ENCODE measurements at regions not wholly inside any gene's neighbourhood (a gene's known extent, or its start where the extent isn't known, plus 50 kb on each side); places are given as distances from the start of the nearest gene placed in this dataset.
"Not testable (repeated sequence)": the region's sequence is repeated elsewhere in the genome, so short reads cannot be mapped to it uniquely, and the experiment has no call there.

GRCh38 chr9:129413537-129414376 is 207.1 kb downstream of the C9orf50 start:
- H3K27ac ChIP-seq (ENCODE audit: low read depth, low read length): peak overlapping the region; percentile 98
- no peaks in the 10 kb centered on the region for H3K9me3 ChIP-seq (ENCODE audit: insufficient read depth, low read depth, low read length)
- WGBS: 2% methylated on average over 83 of the region's 84 CpGs
- H3K4me3 ChIP-seq (ENCODE audit: low read length): peak overlapping the region; percentile 57
- no peaks in the 10 kb centered on the region for H3K27me3 ChIP-seq (ENCODE audit: insufficient read depth, low read length)
- H3K36me3 ChIP-seq (ENCODE audit: insufficient read depth, low read length): no peaks in the 10 kb centered on the region
- peaks cover 25% of the 10 kb centered on the region for H3K4me1 ChIP-seq (ENCODE audit: insufficient read depth, low read length)
- peak overlapping the region; percentile 96 for H3K9ac ChIP-seq (ENCODE audit: low read depth, low read length)

- Histone ChIP-seq H3K27ac (ENCODE audit: low read depth, low read length) (peak overlapping the region; percentile 89), H3K27me3 (ENCODE audit: insufficient read depth, low read length) (no peaks in the 10 kb centered on the region), H3K4me1 (ENCODE audit: insufficient read depth, low read length) (peaks cover 25% of the 10 kb centered on the region), H3K36me3 (ENCODE audit: insufficient read depth, low read length) (no peaks in the 10 kb centered on the region), H3K9me3 (ENCODE audit: insufficient read depth, low read depth, low read length) (no peaks in the 10 kb centered on the region), H3K9ac (ENCODE audit: low read depth, low read length) (peak overlapping the region; percentile 23), H3K4me3 (ENCODE audit: low read length) (peak overlapping the region; percentile 57)
- 4% methylated on average over 48 of the region's 49 CpGs for WGBS
Measured at GRCh38 chr9:129412814-129413536, 207.9 kb downstream of the C9orf50 start.

GRCh38 chr9:129412176-129412813 is 208.6 kb downstream of the C9orf50 start:
- not testable (repeated sequence) for H3K9ac ChIP-seq (ENCODE audit: low read depth, low read length); H3K36me3 ChIP-seq (ENCODE audit: insufficient read depth, low read length); H3K4me3 ChIP-seq (ENCODE audit: low read length); H3K9me3 ChIP-seq (ENCODE audit: insufficient read depth, low read depth, low read length); H3K27me3 ChIP-seq (ENCODE audit: insufficient read depth, low read length)
- 92% methylated on average over 11 of the region's 11 CpGs for whole genome bisulfite sequencing
- Histone ChIP-seq H3K4me1 (ENCODE audit: insufficient read depth, low read length) (peaks cover 25% of the 10 kb centered on the region), H3K27ac (ENCODE audit: low read depth, low read length) (peak overlapping the region; percentile 89; the same call in 1 of the 2 replicates)

GRCh38 chr9:129411501-129412175 is 209.3 kb downstream of the C9orf50 start:
- WGBS: 93% methylated on average over 18 of the region's 19 CpGs
- Histone ChIP-seq H3K9ac (ENCODE audit: low read depth, low read length) (no peak overlapping the region), H3K9me3 (ENCODE audit: insufficient read depth, low read depth, low read length) (no peaks in the 10 kb centered on the region), H3K4me3 (ENCODE audit: low read length) (no peak overlapping the region), H3K27ac (ENCODE audit: low read depth, low read length) (no peak overlapping the region), H3K4me1 (ENCODE audit: insufficient read depth, low read length) (peaks cover 24% of the 10 kb centered on the region), H3K36me3 (ENCODE audit: insufficient read depth, low read length) (no peaks in the 10 kb centered on the region), H3K27me3 (ENCODE audit: insufficient read depth, low read length) (no peaks in the 10 kb centered on the region)

GRCh38 chr9:129410226-129410625 is 210.7 kb downstream of the C9orf50 start:
- Histone ChIP-seq H3K4me3 (ENCODE audit: low read length) (no peak overlapping the region), H3K9me3 (ENCODE audit: insufficient read depth, low read depth, low read length) (no peaks in the 10 kb centered on the region), H3K27me3 (ENCODE audit: insufficient read depth, low read length) (no peaks in the 10 kb centered on the region), H3K27ac (ENCODE audit: low read depth, low read length) (no peak overlapping the region), H3K9ac (ENCODE audit: low read depth, low read length) (no peak overlapping the region), H3K4me1 (ENCODE audit: insufficient read depth, low read length) (peaks cover 23% of the 10 kb centered on the region), H3K36me3 (ENCODE audit: insufficient read depth, low read length) (no peaks in the 10 kb centered on the region)
- WGBS: 71% methylated on average over 3 of the region's 4 CpGs

- H3K27me3 ChIP-seq (ENCODE audit: insufficient read depth, low read length): no peaks in the 10 kb centered on the region
- no peaks in the 10 kb centered on the region for H3K9me3 ChIP-seq (ENCODE audit: insufficient read depth, low read depth, low read length)
- H3K27ac ChIP-seq (ENCODE audit: low read depth, low read length): no peak overlapping the region
- 90% methylated on average over 17 of the region's 17 CpGs for WGBS
- H3K4me1 ChIP-seq (ENCODE audit: insufficient read depth, low read length): peaks cover 11% of the 10 kb centered on the region; the same call in 1 of the 2 replicates
- no peak overlapping the region for H3K9ac ChIP-seq (ENCODE audit: low read depth, low read length)
- no peak overlapping the region for H3K4me3 ChIP-seq (ENCODE audit: low read length)
- no peaks in the 10 kb centered on the region for H3K36me3 ChIP-seq (ENCODE audit: insufficient read depth, low read length)
Measured at GRCh38 chr9:129408535-129409215, 212.2 kb downstream of the C9orf50 start.

GRCh38 chr9:129407905-129408452 is 212.9 kb downstream of the C9orf50 start:
- Histone ChIP-seq H3K9ac (ENCODE audit: low read depth, low read length) (no peak overlapping the region), H3K9me3 (ENCODE audit: insufficient read depth, low read depth, low read length) (no peaks in the 10 kb centered on the region), H3K36me3 (ENCODE audit: insufficient read depth, low read length) (no peaks in the 10 kb centered on the region), H3K4me3 (ENCODE audit: low read length) (no peak overlapping the region), H3K4me1 (ENCODE audit: insufficient read depth, low read length) (peaks cover 11% of the 10 kb centered on the region; the same call in 1 of the 2 replicates), H3K27ac (ENCODE audit: low read depth, low read length) (no peak overlapping the region), H3K27me3 (ENCODE audit: insufficient read depth, low read length) (no peaks in the 10 kb centered on the region; the same call in 1 of the 2 replicates)
- WGBS: 87% methylated on average over 4 of the region's 5 CpGs

GRCh38 chr9:129406278-129407225 is 214.3 kb downstream of the C9orf50 start:
- Histone ChIP-seq H3K9me3 (ENCODE audit: insufficient read depth, low read depth, low read length) (no peaks in the 10 kb centered on the region), H3K27me3 (ENCODE audit: insufficient read depth, low read length) (no peaks in the 10 kb centered on the region; the same call in 1 of the 2 replicates), H3K4me1 (ENCODE audit: insufficient read depth, low read length) (peaks cover 7% of the 10 kb centered on the region; the same call in 1 of the 2 replicates), H3K4me3 (ENCODE audit: low read length) (no peak overlapping the region), H3K9ac (ENCODE audit: low read depth, low read length) (no peak overlapping the region), H3K36me3 (ENCODE audit: insufficient read depth, low read length) (no peaks in the 10 kb centered on the region), H3K27ac (ENCODE audit: low read depth, low read length) (no peak overlapping the region)
- 74% methylated on average over 24 of the region's 25 CpGs for WGBS

- Histone ChIP-seq H3K4me1 (ENCODE audit: insufficient read depth, low read length) (peaks cover 7% of the 10 kb centered on the region; the same call in 1 of the 2 replicates), H3K9me3 (ENCODE audit: insufficient read depth, low read depth, low read length) (no peaks in the 10 kb centered on the region), H3K4me3 (ENCODE audit: low read length) (no peak overlapping the region), H3K27me3 (ENCODE audit: insufficient read depth, low read length) (no peaks in the 10 kb centered on the region; the same call in 1 of the 2 replicates), H3K36me3 (ENCODE audit: insufficient read depth, low read length) (no peaks in the 10 kb centered on the region), H3K27ac (ENCODE audit: low read depth, low read length) (no peak overlapping the region), H3K9ac (ENCODE audit: low read depth, low read length) (no peak overlapping the region)
- 93% methylated on average over 6 of the region's 6 CpGs for WGBS
Measured at GRCh38 chr9:129405827-129406213, 215.1 kb downstream of the C9orf50 start.
